ENCODE measurements at regions not wholly inside any gene's neighbourhood (a gene's known extent, or its start where the extent isn't known, plus 50 kb on each side); places are given as distances from the start of the nearest gene placed in this dataset.

DNA sequence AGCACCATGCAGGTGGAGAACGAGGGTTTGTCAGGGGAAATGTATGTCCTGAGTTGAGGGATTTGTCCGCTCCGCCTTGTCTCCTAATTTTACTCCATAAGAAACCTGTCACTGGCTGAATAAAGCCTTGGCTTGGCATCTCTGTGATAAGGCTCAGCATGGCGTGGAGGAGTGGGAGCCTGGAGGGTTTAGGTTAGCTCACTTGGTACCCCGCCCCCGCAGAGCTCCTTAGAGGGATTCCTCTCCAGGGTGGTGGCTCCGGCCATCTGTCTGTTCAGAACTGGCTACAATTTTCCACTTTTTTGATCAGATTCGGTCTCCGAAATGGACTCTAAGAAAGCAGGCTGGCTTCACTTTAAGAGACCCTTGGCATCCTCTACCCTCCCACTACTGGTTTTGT is 192.2 kb upstream of the SYNDIG1 start:
- CTCF ChIA-PET = no interaction called here
- in situ Hi-C loops (cut with HindIII; ENCODE audit: low pct_unique_long_range_greater_than_20kb, low sequenced_read_pairs) (no loop called here), intact Hi-C loops (cut with micrococcal nuclease; ENCODE audit: unreplicated experiment) (no loop called here)
- H3K27ac ChIP-seq (ENCODE audit: low read length) = no peak overlapping the region
- POLR2A ChIA-PET = no interaction called here
- H3K4me1 ChIP-seq (ENCODE audit: control insufficient read depth, insufficient read depth, low read length) = no peaks in the 10 kb centered on the region
- H3K4me3 ChIP-seq (ENCODE audit: low read depth in 2 of 2, low read length in 2 of 2) = no peak overlapping the region
- DNase-seq (ENCODE audit: low read depth, low spot score) (no peak), ATAC-seq (no peak)
- no peaks in the 10 kb centered on the region for H3K9me3 ChIP-seq (ENCODE audit: control insufficient read depth, insufficient read depth, low read depth, low read length)
- BruUV-seq (replicated peaks) = no TSS peak
- no peaks in the 10 kb centered on the region for H3K36me3 ChIP-seq (ENCODE audit: control insufficient read depth, insufficient read depth, low read length)
- H3K27me3 ChIP-seq (ENCODE audit: control insufficient read depth, insufficient read depth, low read length) = peaks cover 3% of the 10 kb centered on the region; the same call in 1 of the 2 replicates
- TF ChIP-seq, protein P1, sequence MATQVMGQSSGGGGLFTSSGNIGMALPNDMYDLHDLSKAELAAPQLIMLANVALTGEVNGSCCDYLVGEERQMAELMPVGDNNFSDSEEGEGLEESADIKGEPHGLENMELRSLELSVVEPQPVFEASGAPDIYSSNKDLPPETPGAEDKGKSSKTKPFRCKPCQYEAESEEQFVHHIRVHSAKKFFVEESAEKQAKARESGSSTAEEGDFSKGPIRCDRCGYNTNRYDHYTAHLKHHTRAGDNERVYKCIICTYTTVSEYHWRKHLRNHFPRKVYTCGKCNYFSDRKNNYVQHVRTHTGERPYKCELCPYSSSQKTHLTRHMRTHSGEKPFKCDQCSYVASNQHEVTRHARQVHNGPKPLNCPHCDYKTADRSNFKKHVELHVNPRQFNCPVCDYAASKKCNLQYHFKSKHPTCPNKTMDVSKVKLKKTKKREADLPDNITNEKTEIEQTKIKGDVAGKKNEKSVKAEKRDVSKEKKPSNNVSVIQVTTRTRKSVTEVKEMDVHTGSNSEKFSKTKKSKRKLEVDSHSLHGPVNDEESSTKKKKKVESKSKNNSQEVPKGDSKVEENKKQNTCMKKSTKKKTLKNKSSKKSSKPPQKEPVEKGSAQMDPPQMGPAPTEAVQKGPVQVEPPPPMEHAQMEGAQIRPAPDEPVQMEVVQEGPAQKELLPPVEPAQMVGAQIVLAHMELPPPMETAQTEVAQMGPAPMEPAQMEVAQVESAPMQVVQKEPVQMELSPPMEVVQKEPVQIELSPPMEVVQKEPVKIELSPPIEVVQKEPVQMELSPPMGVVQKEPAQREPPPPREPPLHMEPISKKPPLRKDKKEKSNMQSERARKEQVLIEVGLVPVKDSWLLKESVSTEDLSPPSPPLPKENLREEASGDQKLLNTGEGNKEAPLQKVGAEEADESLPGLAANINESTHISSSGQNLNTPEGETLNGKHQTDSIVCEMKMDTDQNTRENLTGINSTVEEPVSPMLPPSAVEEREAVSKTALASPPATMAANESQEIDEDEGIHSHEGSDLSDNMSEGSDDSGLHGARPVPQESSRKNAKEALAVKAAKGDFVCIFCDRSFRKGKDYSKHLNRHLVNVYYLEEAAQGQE (IDR thresholded peaks at IDR 0.05; ENCODE audit: insufficient read depth in 1 of 2, low read depth in 2 of 2, low read length in 1 of 2) = no peak
- TF ChIP-seq TCF7L2 (IDR thresholded peaks at IDR 0.05; ENCODE audit: low read depth, low read length) (no peak), POLR2AphosphoS5 (IDR thresholded peaks at IDR 0.05; ENCODE audit: low read depth, low read length) (no peak), SIN3A (IDR thresholded peaks at IDR 0.05; ENCODE audit: borderline replicate concordance, insufficient read depth, low read depth, low read length) (no peak)
- TF ChIP-seq, protein P2, sequence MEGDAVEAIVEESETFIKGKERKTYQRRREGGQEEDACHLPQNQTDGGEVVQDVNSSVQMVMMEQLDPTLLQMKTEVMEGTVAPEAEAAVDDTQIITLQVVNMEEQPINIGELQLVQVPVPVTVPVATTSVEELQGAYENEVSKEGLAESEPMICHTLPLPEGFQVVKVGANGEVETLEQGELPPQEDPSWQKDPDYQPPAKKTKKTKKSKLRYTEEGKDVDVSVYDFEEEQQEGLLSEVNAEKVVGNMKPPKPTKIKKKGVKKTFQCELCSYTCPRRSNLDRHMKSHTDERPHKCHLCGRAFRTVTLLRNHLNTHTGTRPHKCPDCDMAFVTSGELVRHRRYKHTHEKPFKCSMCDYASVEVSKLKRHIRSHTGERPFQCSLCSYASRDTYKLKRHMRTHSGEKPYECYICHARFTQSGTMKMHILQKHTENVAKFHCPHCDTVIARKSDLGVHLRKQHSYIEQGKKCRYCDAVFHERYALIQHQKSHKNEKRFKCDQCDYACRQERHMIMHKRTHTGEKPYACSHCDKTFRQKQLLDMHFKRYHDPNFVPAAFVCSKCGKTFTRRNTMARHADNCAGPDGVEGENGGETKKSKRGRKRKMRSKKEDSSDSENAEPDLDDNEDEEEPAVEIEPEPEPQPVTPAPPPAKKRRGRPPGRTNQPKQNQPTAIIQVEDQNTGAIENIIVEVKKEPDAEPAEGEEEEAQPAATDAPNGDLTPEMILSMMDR (IDR thresholded peaks at IDR 0.05) = no peak

DNA sequence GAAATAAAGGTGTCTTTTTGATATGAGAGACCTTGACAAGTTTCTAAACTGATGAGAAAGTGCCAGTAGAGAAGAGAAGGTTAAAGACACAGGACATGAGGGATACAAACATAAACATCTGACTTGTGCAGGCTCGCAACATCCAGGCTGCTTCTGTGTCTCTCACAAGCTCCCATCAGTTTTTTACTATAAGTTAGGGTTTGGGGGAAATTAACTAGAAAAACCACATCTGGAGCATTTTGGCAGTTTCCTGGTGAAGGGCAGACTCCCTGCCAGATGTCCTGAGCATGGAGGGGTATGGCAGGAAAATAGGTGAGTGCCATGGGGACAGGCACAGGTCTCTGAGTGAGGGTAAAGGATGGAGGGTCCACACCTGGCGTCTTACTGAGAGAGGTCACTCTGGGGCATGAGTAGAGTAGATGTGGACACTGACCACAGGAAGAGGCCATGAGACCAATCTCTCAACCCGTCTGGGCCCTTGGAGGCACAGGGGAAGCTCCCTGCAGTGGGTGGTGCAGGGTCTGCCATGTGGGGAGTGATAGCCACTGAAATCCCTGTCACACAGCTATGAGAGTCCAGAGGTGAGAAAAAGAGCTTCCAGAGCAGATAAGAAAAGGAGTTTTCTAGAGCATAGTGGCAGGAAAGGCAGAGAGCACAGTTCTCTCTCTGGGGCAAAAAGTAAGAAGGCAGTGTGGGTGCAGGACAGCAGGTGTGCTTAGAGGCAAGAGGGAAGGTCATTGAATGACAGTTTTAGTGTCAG is 193.3 kb upstream of the SYNDIG1 start:
- Histone ChIP-seq H3K27ac (ENCODE audit: low read length) (no peak overlapping the region), H3K4me3 (ENCODE audit: low read depth in 2 of 2, low read length in 2 of 2) (no peak overlapping the region), H3K27me3 (ENCODE audit: control insufficient read depth, insufficient read depth, low read length) (peaks cover 3% of the 10 kb centered on the region; the same call in 1 of the 2 replicates), H3K9me3 (ENCODE audit: control insufficient read depth, insufficient read depth, low read depth, low read length) (no peaks in the 10 kb centered on the region), H3K4me1 (ENCODE audit: control insufficient read depth, insufficient read depth, low read length) (no peaks in the 10 kb centered on the region), H3K36me3 (ENCODE audit: control insufficient read depth, insufficient read depth, low read length) (no peaks in the 10 kb centered on the region)
- ChIA-PET CTCF (no interaction called here), POLR2A (no interaction called here)
- DNase-seq (ENCODE audit: low read depth, low spot score) (no peak), ATAC-seq (no peak)
- BruUV-seq (replicated peaks) = no TSS peak
- in situ Hi-C loops (cut with HindIII; ENCODE audit: low pct_unique_long_range_greater_than_20kb, low sequenced_read_pairs) (no loop called here), intact Hi-C loops (cut with micrococcal nuclease; ENCODE audit: unreplicated experiment) (no loop called here)
- TF ChIP-seq SIN3A (IDR thresholded peaks at IDR 0.05; ENCODE audit: borderline replicate concordance, insufficient read depth, low read depth, low read length) (no peak), POLR2AphosphoS5 (IDR thresholded peaks at IDR 0.05; ENCODE audit: low read depth, low read length) (no peak)
- TF ChIP-seq, protein P1 (IDR thresholded peaks at IDR 0.05; ENCODE audit: insufficient read depth in 1 of 2, low read depth in 2 of 2, low read length in 1 of 2) = no peak
